A549 (cell line): ENCODE measurements at regions not wholly inside any gene's neighbourhood (a gene's known extent, or its start where the extent isn't known, plus 50 kb on each side); places are given as distances from the start of the nearest gene placed in this dataset.

ENCODE experiments used
- CTCF ChIP-seq: fragments of >200 bp; sonication (Bioruptor Twin); formaldehyde crosslinking; IDR thresholded peaks from 3 replicates; pipeline ENCODE4 v1.5.1; 2016
- ELK1 ChIP-seq: fragments of 150-350 bp; IDR thresholded peaks from 2 replicates; pipeline ENCODE4 v1.6.1; 2014; ENCODE audit warnings: low read depth, mild to moderate bottlenecking, low read length
- EP300 ChIP-seq, 2 experiments: fragments of >200 bp; sonication (Bioruptor Twin); formaldehyde crosslinking; IDR thresholded peaks; 2 replicates in 1 of 2; 3 replicates in 1 of 2; pipeline ENCODE4 v1.6.1; 2016 to 2017
- HDAC2 ChIP-seq: fragments of 200-600 bp; sonication (generic); IDR thresholded peaks from 2 replicates; pipeline ENCODE4 v1.6.1; 2016
- KDM1A ChIP-seq: fragments of 200-600 bp; sonication (generic); IDR thresholded peaks from 2 replicates; pipeline ENCODE4 v1.6.1; 2016; ENCODE audit warnings: low read depth, mild to moderate bottlenecking
- KDM5A ChIP-seq: fragments of 200-600 bp; sonication (generic); IDR thresholded peaks from 2 replicates; pipeline ENCODE4 v1.6.1; 2016; ENCODE audit warnings: antibody characterized with exemption, mild to moderate bottlenecking
- MAFK ChIP-seq: fragments of 450-650 bp; IDR thresholded peaks from 2 replicates; pipeline ENCODE4 v1.6.1; 2014; ENCODE audit not compliant: partially characterized antibody
- MAX ChIP-seq: IDR thresholded peaks from 2 replicates; pipeline ENCODE4 v1.6.1; 2012
- POLR2A ChIP-seq: IDR thresholded peaks from 2 replicates; pipeline ENCODE4 v1.6.1; 2012; ENCODE audit warnings: mild to moderate bottlenecking, low read length
- RAD21 ChIP-seq, 2 experiments: fragments of >200 bp in 1 of 2; sonication (Bioruptor Twin) in 1 of 2; formaldehyde crosslinking in 1 of 2; IDR thresholded peaks in 1 of 2; conservative IDR thresholded peaks in 1 of 2; 2 replicates in 1 of 2; 3 replicates in 1 of 2; pipeline ENCODE4 v1.6.1; 2012 to 2018; ENCODE audit warnings: inconsistent platforms in 1 of 2
- RNF2 ChIP-seq: fragments of 200-600 bp; sonication (generic); IDR thresholded peaks from 2 replicates; pipeline ENCODE4 v1.6.1; 2016; ENCODE audit warnings: low read depth, mild to moderate bottlenecking, antibody characterized with exemption, moderate library complexity, borderline replicate concordance

GRCh38 chr20:17059465-17059864, 167.4 kb upstream of the PCSK2 start:
- TF ChIP-seq MAX (no peak), MAFK (no peak), RAD21 (conservative IDR thresholded peaks at IDR 0.05 in 1 of 2, IDR thresholded peaks at IDR 0.05 in 1 of 2) (no peak), POLR2A (no peak), CTCF (no peak), HDAC2 (no peak), RNF2 (no peak), KDM5A (no peak), KDM1A (no peak), ELK1 (no peak), EP300 (IDR thresholded peaks at IDR 0.05) (no peak)
